GM13977 (cell line): ENCODE measurements at regions not wholly inside any gene's neighbourhood (a gene's known extent, or its start where the extent isn't known, plus 50 kb on each side); places are given as distances from the start of the nearest gene placed in this dataset.
"Not testable (repeated sequence)": the region's sequence is repeated elsewhere in the genome, so short reads cannot be mapped to it uniquely, and the experiment has no call there.

Source experiments
- DNase-seq: peaks from one replicate; pipeline ENCODE4 v3.0.0; 2012; ENCODE audit warnings: low spot score
- CTCF ChIP-seq: IDR thresholded peaks from 2 replicates; pipeline ENCODE4 v1.5.1; 2012; ENCODE audit warnings: mild to moderate bottlenecking, control low read depth; ENCODE audit not compliant: insufficient read depth; ENCODE audit errors: extremely low read depth, missing control alignments
- in situ Hi-C: fragments of 300-500 bp; cut with MboI; formaldehyde crosslinking; loops from one replicate; pipeline ENCODE4 v1.12.0; 2022; ENCODE audit warnings: low sequenced_read_pairs, low pct_unique_long_range_greater_than_20kb, mixed read lengths, inconsistent platforms; ENCODE audit not compliant: unreplicated experiment

DNA sequence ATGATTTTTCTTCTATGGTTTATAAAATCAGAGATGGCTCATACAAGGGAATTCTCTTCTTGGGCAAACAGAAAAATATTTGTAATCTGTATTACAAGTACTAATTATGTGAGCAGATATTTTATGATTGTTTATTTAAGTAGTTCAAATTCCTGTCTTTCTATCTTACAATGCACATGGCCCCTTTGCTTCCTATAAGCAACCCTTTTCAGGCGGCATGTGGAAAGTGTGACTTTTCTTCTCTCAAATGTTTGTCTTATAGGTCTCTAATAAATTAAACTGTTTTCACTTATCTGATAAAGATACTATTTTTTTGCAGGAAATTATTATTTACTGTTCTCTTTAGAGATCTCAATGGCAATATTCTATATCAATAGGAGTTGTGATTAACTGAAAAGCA, 259.3 kb upstream of the MAGEB18 start:
- in situ Hi-C loops = no loop called here
- DNase-seq = no peak
- TF ChIP-seq CTCF = no peak

GRCh38 chrX:25882503-25882902, 255.6 kb upstream of the MAGEB18 start:
- DNase-seq, in situ Hi-C loops: not testable (repeated sequence)

DNA sequence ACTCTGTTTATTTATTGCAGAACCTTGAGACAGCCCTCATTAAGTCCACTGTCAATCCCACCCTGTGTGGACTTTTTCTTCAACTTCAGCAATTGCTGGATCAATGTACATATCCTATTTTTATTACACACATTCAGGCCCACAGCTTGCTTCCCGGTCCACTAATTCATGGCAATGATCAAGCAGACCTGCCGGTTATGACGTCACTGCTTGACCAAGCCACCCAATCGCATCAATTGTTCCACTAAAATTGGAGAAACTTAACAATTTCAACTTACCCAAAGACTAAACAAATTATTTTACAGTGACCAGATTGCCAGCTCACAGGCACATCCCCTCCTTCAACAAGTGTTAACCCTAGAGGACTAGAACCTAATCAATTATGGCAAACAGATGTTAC, 240.4 kb upstream of the MAGEB18 start:
- no peak for DNase-seq
- no peak for TF ChIP-seq CTCF
- in situ Hi-C loops = no loop called here

GRCh38 chrX:25905728-25906127, 232.4 kb upstream of the MAGEB18 start:
- in situ Hi-C loops, DNase-seq: not testable (repeated sequence)

DNA sequence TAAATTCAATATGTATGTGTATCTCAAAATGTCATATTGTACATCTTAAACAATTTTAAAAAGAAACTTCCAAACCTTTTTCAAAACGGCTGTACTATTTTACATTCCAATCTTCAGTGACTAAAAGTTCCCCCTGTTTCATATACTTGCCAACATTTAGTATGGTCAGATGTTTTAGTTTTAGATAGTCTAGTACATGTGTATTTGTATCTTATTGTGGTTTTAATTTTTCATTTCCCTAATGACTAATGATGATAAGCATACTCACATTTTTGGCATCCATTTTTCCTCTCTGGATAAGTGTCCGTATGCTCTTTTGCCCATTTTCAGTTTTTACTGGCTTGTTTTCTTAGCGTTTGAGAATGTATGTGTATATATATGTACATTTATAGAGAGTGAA, 212.2 kb upstream of the MAGEB18 start:
- TF ChIP-seq CTCF = no peak
- DNase-seq = no peak
- in situ Hi-C loops = no loop called here

- TF ChIP-seq CTCF = no peak
- no peak for DNase-seq
- in situ Hi-C loops = no loop called here
These were observed 209.8 kb upstream of the MAGEB18 start for GRCh38 chrX:25928316-25928715.

DNA sequence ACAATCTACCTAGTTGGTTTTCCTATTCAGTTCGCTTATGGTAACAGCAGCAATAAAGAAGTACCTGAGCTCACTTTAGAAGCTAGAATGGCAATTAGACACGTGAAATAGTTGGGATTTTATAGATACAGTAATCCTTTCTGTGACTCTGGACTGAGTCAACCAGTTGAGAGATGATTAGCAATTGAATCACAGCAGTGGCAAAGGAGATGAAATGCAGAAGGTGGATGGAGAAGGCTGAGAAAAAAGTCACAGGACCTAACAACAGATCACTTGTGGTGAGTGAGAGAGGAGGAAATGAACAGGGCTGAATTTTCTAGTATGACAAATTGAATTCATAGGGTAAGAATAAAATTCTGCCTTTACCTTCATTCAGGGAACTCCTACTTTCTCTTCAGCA, 197.1 kb upstream of the MAGEB18 start:
- no peak for TF ChIP-seq CTCF
- no peak for DNase-seq
- in situ Hi-C loops = no loop called here

DNA sequence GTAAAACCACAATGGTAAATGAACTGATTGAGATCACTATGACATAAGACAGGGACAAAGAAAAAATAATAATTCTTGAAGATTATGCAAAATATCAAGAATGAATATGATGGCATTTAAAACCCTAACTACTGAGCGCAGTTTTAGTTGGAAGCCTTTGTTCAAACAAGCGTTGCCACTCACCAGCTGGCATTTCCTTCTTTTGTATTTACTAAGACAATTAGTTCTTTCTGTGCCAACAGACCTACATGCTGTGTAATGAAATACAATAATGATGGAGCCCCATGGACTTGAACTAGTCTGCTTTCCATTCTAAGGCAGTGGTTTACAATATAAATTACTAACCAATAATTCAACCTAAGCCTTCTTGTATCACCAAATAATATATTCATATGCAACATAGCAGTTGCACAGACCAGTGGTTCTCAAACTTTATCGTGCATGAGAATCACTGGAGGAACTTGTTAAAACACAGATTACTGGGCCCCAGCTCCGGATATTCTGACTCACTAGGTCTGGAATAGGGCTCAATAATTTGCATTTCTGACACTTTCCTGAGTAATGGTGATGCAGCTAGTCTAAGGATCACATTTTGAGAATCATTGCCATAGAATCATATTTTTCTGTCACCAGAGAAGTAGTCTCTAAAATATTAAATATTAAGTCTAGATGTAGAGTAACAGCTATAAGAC, 196.4 kb upstream of the MAGEB18 start:
- in situ Hi-C loops = no loop called here
- TF ChIP-seq CTCF = no peak
- no peak for DNase-seq
